Activated B cell treated with CpG ODN at 0.5 μM for 24 hours (primary cell): ENCODE measurements at regions not wholly inside any gene's neighbourhood (a gene's known extent, or its start where the extent isn't known, plus 50 kb on each side); places are given as distances from the start of the nearest gene placed in this dataset.

ENCODE experiments used
- ATAC-seq: fragments of 200-7000 bp; cut with Tn5 transposase; one replicate; pipeline ENCODE4 v1.10.0; 2021; ENCODE audit warnings: low read depth, mild to moderate bottlenecking, moderate library complexity
- CTCF ChIA-PET: fragments of 350-600 bp; sonication (Branson Sonifier 250); formaldehyde crosslinking; loops from one replicate; lab custom pipeline; 2021; ENCODE audit warnings: antibody characterized with exemption; lab: Charles Lee
- POLR2A ChIA-PET: fragments of 350-600 bp; sonication (Branson Sonifier 250); formaldehyde crosslinking; loops from one replicate; lab custom pipeline; 2021; ENCODE audit warnings: antibody characterized with exemption; lab: Charles Lee
- DNase-seq: peaks from one replicate; pipeline ENCODE4 v3.0.0; 2022
- H3K27ac Mint-ChIP-seq: one replicate; pipeline ENCODE4 v1.8.0; 2020; ENCODE audit warnings: mixed read lengths
- H3K27me3 Mint-ChIP-seq: one replicate; pipeline ENCODE4 v1.8.0; 2021; ENCODE audit warnings: mixed read lengths
- H3K36me3 Mint-ChIP-seq: one replicate; pipeline ENCODE4 v1.8.0; 2021; ENCODE audit warnings: low read depth, mixed read lengths
- H3K4me1 Mint-ChIP-seq: one replicate; pipeline ENCODE4 v1.8.0; 2021; ENCODE audit warnings: mixed read lengths
- H3K4me3 Mint-ChIP-seq: one replicate; pipeline ENCODE4 v1.8.0; 2020; ENCODE audit warnings: mild to moderate bottlenecking, mixed read lengths
- H3K9me3 Mint-ChIP-seq: one replicate; pipeline ENCODE4 v1.8.0; 2020; ENCODE audit warnings: mixed read lengths
- intact Hi-C: fragments of 100-400 bp; cut with micrococcal nuclease; formaldehyde crosslinking; loops from one replicate; pipeline ENCODE4 v1.15.1; 2024
- TF ChIP-seq, protein P1 (sequence below): fragments of 200-600 bp; IDR thresholded peaks from one replicate; pipeline ENCODE4 v1.8.0; 2022; ENCODE audit warnings: antibody characterized with exemption, mild to moderate bottlenecking

DNA sequence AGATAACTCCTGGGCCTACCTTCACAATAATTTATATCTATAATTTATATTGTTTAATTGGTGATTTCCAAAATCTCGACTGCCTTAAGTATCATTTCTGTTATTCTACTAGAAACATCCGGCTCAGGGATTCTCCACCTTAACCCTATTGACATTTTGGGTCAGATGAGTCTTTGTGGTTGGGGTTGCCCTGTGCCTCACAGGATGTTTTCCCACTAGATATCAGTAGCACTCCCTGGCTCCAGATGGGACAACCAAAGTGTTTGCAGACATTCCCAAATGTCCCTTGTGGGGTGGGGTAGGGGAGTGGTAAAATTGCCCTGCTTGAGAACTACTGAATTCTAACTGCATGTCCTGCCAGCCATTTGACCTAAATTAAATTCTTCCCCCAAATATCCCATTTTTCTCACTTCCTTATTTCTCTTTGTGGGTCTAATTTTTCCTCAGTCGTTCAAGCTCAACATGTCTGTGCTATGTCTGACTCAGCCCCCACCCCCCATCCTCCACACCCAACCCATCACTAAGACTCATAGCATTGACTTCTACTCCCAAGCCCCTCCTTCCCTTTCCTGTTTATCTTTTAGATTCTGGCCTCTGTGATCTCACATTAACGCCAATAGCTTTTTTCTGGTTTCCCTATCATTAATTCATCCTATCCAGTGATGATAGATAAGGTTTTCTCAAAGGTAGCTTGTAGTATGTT, 545.1 kb downstream of the EFNB2 start:
- POLR2A ChIA-PET = no interaction called here
- H3K27me3 Mint-ChIP-seq = no peaks in the 10 kb centered on the region

DNA sequence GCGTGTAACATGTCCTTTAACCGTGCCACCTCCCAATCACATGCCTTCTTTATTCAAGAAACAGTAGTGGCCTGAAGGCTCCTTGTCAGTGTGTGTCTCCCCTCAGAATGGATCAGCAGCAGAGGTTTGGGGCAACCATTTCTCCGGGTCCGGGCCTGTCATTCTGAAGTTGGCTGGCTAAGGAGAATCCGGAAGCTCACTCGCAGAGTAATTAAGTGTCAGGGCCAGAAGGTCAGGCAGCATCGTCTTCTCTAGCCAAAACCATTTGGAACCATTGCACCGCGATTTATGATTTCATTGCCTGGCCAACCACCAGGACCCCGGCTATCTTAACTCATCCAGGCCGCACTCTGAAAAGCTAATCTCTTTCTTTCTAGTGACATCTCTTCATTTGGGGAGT, 550.8 kb downstream of the EFNB2 start:
- no peak overlapping the region for H3K27ac Mint-ChIP-seq

More for the DNA sequence above, 545.1 kb downstream of the EFNB2 start:
- DNase-seq (no peak), ATAC-seq (no peak)
- H3K9me3 Mint-ChIP-seq = peaks cover 3% of the 10 kb centered on the region
- no peak overlapping the region for H3K4me3 Mint-ChIP-seq
- CTCF ChIA-PET = no interaction called here
- TF ChIP-seq, protein P1, sequence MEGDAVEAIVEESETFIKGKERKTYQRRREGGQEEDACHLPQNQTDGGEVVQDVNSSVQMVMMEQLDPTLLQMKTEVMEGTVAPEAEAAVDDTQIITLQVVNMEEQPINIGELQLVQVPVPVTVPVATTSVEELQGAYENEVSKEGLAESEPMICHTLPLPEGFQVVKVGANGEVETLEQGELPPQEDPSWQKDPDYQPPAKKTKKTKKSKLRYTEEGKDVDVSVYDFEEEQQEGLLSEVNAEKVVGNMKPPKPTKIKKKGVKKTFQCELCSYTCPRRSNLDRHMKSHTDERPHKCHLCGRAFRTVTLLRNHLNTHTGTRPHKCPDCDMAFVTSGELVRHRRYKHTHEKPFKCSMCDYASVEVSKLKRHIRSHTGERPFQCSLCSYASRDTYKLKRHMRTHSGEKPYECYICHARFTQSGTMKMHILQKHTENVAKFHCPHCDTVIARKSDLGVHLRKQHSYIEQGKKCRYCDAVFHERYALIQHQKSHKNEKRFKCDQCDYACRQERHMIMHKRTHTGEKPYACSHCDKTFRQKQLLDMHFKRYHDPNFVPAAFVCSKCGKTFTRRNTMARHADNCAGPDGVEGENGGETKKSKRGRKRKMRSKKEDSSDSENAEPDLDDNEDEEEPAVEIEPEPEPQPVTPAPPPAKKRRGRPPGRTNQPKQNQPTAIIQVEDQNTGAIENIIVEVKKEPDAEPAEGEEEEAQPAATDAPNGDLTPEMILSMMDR = no peak
- H3K27ac Mint-ChIP-seq = no peak overlapping the region
- intact Hi-C loops = no loop called here
- no peaks in the 10 kb centered on the region for H3K4me1 Mint-ChIP-seq
- no peaks in the 10 kb centered on the region for H3K36me3 Mint-ChIP-seq

GRCh38 chr13:105984236-105984635, 551.2 kb downstream of the EFNB2 start:
- ChIA-PET POLR2A (no interaction called here), CTCF (no interaction called here)
- Mint-ChIP-seq H3K27ac (no peak overlapping the region), H3K4me1 (no peaks in the 10 kb centered on the region), H3K36me3 (no peaks in the 10 kb centered on the region), H3K9me3 (no peaks in the 10 kb centered on the region), H3K4me3 (no peak overlapping the region), H3K27me3 (no peaks in the 10 kb centered on the region)
- intact Hi-C loops = no loop called here
- DNase-seq = no peak
- TF ChIP-seq, protein P1 = no peak
- no peak for ATAC-seq

More for the DNA sequence above, 550.8 kb downstream of the EFNB2 start:
- Mint-ChIP-seq H3K36me3 (no peaks in the 10 kb centered on the region), H3K9me3 (no peaks in the 10 kb centered on the region), H3K27me3 (no peaks in the 10 kb centered on the region), H3K4me3 (no peak overlapping the region), H3K4me1 (no peaks in the 10 kb centered on the region)
- TF ChIP-seq, protein P1 = no peak
- no peak for DNase-seq
- CTCF ChIA-PET = no interaction called here
- no peak for ATAC-seq
- intact Hi-C loops = no loop called here
- POLR2A ChIA-PET = no interaction called here

DNA sequence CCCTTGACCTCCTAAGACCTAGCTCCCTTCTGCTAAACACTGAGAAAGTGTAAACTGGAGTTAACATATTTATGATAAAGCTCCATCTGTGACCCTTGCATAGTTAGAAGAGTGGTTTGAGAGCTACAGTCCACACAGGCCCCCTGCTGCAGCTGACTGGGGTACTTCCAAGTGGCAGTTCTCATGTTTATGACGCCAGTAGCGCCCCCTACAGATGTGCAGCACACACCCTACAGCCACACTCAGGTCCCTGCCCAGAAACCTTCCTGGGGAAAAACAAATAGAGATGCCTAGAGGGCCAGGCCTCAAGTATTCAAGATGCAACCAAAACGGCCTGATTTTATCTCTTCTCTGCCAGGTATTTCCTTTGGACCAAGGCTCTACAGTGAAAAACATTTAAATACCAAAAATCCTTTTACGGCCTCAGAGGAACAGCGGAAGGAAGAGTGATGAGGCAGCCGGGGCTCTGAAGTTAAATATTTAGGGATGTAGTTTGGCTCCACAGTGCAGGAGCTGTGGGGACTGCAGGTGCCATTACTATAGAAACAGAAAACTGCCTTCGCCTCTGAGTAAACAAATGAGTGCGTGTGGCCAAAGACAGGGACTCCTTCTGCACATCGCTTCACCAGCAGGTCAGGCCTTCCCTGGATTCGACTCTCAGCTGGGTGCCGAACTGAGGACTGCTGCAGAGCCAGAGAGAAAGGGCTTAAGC, 553.1 kb downstream of the EFNB2 start:
- Mint-ChIP-seq H3K27me3 (no peaks in the 10 kb centered on the region), H3K27ac (no peak overlapping the region), H3K4me3 (no peak overlapping the region), H3K9me3 (peaks cover 2% of the 10 kb centered on the region), H3K4me1 (no peaks in the 10 kb centered on the region), H3K36me3 (no peaks in the 10 kb centered on the region)
- CTCF ChIA-PET = no interaction called here
- POLR2A ChIA-PET = no interaction called here
- no peak for DNase-seq
- no peak for ATAC-seq
- TF ChIP-seq, protein P1 = no peak
- intact Hi-C loops = no loop called here

GRCh38 chr13:105979131-105980011, 556.1 kb downstream of the EFNB2 start:
- Mint-ChIP-seq H3K36me3 (no peaks in the 10 kb centered on the region), H3K27me3 (no peaks in the 10 kb centered on the region), H3K27ac (no peak overlapping the region), H3K4me3 (no peak overlapping the region), H3K4me1 (no peaks in the 10 kb centered on the region), H3K9me3 (peaks cover 3% of the 10 kb centered on the region)
- ATAC-seq (no peak), DNase-seq (no peak)
- TF ChIP-seq, protein P1 = no peak
- intact Hi-C loops = no loop called here
- ChIA-PET POLR2A (no interaction called here), CTCF (no interaction called here)
